Limb (tissue), 2 donors: ENCODE measurements at regions not wholly inside any gene's neighbourhood (a gene's known extent, or its start where the extent isn't known, plus 50 kb on each side); places are given as distances from the start of the nearest gene placed in this dataset.

Experiments used
- DNase-seq, 2 donors: peaks; one replicate each; pipeline ENCODE4 v3.0.0-alpha.2; 2016; ENCODE audit errors: extremely low spot score in 2 of 2

- no peak for DNase-seq
These were observed 558.9 kb upstream of the WWC1 start for GRCh38 chr5:167732499-167732898.

- no peak for DNase-seq
These were observed 554.5 kb upstream of the WWC1 start for GRCh38 chr5:167736992-167737391.

GRCh38 chr5:167743695-167744464, 547.6 kb upstream of the WWC1 start:
- DNase-seq = no peak

- DNase-seq = no peak
These were observed 545.6 kb upstream of the WWC1 start for GRCh38 chr5:167745868-167746267.

- DNase-seq = no peak
These were observed 540.9 kb upstream of the WWC1 start for GRCh38 chr5:167750586-167750985.

GRCh38 chr5:167752936-167753335, 538.5 kb upstream of the WWC1 start:
- DNase-seq = no peak

- DNase-seq = no peak
These were observed 537.5 kb upstream of the WWC1 start for GRCh38 chr5:167753725-167754490.

GRCh38 chr5:167754501-167755021, 536.9 kb upstream of the WWC1 start:
- DNase-seq = no peak

- no peak for DNase-seq
These were observed 536.0 kb upstream of the WWC1 start for GRCh38 chr5:167755420-167755819.

- no peak for DNase-seq
These were observed 532.2 kb upstream of the WWC1 start for GRCh38 chr5:167759057-167759821.

- no peak for DNase-seq
These were observed 527.7 kb upstream of the WWC1 start for GRCh38 chr5:167763772-167764171.

GRCh38 chr5:167764641-167765289, 526.7 kb upstream of the WWC1 start:
- DNase-seq = no peak

GRCh38 chr5:167765352-167765751, 526.1 kb upstream of the WWC1 start:
- DNase-seq = no peak

- no peak for DNase-seq
These were observed 524.5 kb upstream of the WWC1 start for GRCh38 chr5:167766957-167767356.

GRCh38 chr5:167767795-167768194, 523.6 kb upstream of the WWC1 start:
- DNase-seq = no peak

GRCh38 chr5:167769846-167770413, 521.5 kb upstream of the WWC1 start:
- no peak for DNase-seq

- DNase-seq = no peak
These were observed 521.0 kb upstream of the WWC1 start for GRCh38 chr5:167770461-167770860.

GRCh38 chr5:167771571-167771970, 519.9 kb upstream of the WWC1 start:
- DNase-seq = no peak

- DNase-seq = no peak
These were observed 517.7 kb upstream of the WWC1 start for GRCh38 chr5:167773668-167774301.

- no peak for DNase-seq
These were observed 513.7 kb upstream of the WWC1 start for GRCh38 chr5:167777746-167778145.

GRCh38 chr5:167778228-167778627, 513.2 kb upstream of the WWC1 start:
- DNase-seq = no peak
